T-helper 9 cell (primary cell): ENCODE measurements at regions not wholly inside any gene's neighbourhood (a gene's known extent, or its start where the extent isn't known, plus 50 kb on each side); places are given as distances from the start of the nearest gene placed in this dataset.

Experiments used
- DNase-seq: peaks from one replicate; pipeline ENCODE4 v3.0.0-alpha.2; 2020

DNA sequence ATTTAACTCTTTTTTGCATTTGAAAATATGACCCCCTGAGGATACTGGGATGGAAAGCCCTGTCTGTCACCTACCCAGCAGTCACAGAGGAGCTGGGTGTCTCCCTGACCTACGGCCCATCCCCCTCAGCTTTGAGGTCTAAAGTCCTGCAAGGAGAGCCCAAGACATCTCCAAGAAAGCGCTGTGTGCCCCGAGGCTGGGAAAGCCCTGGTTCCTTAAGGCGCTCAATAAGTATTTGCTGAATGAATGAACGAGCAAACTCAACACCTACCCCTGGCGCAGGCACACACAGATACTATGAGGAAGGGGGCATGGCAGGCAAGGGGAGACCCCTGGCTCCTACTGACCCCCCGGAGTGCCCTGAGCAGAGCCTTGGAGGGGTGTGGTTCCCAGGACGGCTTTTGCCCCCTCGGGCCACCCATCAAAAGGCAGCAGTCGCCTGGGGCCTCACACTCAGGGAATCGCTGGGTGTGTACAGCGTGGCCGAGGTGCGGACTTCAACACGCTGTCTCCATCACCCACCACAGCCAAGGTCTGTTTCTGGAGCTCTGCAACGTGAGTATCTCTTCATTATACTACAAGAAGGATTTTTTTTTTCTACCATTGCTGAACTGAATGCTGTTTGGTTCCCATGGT is 211.6 kb downstream of the ERCC6L2 start:
- DNase-seq: no peak

DNA sequence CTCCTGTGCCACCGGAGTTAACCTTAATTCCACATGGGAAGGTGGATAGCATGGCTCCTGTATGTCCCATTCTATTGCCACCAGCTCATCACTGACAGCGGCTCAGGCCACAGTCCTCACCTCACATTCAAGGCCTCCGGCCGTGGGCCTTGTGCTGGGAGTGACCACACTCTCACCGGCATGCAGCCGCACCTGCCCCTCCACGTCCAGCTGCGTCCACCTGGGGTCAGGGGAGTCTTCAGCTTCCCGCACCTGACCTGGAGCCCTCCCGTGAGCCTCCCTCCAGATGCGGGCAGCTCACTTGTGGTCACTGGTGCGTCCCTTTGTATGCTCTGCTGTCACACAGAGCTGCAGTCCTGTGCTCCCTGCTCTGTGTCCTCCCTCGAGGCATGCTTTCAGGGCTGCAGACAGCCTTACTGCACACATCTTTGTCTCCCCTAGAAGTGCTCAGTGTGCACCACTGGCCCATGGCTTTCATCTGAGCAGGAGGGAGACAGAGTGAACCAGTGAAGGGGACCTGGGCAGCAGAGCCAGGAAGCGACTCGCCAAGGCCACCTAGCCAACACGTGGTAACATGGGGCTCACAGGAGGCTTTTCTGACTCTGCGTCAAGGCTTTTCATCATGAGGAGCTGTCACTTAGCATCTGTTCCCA is 210.1 kb downstream of the ERCC6L2 start:
- DNase-seq: no peak

DNA sequence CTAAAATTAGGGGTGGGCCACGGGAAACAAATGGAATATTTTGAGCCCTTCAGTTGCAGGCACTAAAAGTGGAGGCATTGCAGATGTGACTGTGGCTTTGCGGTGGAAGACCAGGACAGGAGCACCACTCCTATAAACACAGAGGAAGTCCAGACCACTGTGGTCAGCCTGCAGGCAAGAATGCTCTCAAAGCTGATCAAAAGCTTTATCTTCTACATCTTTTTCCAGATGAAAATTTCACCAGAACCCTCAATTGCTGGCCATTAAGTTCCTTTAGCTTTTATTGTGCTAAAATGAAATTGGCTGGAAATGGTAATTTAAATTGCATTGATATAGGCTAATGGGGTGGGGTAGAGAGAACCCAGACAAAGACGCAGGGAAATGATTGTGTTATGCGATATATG is 208.8 kb downstream of the ERCC6L2 start:
- DNase-seq: no peak

DNA sequence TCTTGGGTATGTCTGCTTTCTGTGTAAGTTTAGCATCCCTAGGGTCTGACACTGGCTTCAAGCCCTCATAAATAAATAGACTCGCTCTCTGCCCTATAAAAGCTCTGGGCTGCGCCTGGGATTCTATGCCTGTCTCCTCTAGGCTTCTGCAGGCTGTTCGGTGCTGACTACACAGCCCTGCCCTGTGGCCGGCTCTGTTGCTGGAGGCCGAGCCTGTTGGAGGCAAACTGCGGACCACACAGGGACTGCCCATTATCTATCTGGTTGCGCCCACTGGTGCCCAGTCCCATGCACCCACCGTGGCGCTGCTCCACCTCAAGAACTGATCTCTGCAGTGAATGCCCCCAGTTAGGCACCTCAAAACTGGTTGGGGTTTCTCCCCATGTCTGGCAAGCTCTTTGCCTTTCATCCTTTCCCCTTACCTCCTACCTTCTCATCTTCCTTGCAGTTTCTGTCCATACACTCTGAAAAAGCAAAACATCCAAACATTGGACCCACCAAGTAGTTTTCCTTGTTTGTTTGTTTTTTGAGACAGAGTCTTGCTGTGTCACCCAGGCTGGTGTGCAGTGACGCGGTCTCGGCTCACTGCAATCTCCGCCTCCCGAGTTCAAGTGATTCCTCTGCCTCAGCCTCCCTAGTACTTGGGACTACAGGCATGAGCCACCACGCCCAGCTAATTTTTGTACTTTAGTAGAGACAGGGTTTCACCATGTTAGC is 207.2 kb downstream of the ERCC6L2 start:
- no peak for DNase-seq

DNA sequence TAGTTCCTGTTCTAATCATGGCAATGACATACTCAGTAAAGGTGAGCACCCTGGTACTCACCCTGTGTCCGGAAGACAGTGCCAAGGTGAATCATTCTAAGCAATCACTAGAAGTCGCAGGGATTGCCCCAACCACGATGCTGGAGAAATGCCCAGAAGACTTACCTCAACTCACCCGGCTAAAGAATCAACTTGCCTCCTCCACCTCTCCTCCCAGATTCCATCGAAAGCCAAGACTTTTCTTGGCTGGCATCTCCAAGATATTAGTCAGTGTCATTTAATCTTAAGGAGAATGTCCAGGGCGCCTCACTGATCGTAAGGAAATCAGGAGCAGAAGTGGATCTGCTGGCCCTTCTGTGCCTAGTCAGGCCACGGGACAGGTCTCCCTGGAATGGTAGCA is 204.9 kb downstream of the ERCC6L2 start:
- no peak for DNase-seq

DNA sequence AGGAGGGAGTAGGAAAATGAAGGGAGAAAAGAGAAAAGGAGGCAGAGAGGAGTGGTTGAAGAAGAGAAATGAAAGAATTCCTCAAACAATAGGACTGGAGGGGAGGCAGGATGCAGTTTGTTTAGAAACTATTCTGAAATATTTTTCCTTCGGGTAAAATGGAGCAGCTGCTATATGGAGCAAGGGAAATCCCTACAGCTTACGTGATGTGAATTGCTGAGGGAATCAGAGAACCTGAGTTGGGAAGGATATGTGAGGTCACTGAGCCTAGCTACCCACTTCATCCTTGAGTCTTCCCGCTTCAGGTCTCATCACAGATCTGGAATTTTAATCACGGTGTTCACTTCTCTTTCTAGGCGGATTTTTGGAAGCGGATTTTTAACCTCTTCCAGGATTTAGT is 204.3 kb downstream of the ERCC6L2 start:
- no peak for DNase-seq

DNA sequence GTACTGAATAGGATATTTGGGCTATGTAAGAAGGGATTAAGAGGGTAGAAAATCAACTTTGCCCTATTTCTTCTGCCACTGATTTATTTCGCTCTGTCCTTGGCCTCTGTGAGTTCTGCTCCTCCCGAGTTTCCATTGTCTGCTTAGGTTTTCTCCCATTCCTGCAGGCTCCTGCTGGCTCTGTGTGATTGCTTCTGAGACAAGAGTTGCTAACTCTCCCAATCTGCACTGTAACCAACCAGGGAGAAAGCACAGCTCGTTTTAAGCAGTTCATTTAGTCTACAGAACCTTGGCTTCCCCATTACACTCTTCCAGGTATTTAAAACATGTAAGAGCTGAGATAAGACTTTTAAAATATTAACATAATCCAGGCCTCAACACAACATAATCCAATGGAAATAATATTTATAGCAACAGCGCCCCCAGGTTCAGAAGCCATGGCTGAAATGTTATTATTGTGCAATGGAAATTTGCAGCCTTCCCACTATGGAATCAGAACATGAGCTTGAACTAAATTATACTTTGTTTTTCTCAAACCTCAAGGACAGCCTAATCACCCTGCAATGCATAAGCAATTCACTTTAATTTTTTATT is 203.5 kb downstream of the ERCC6L2 start:
- DNase-seq: no peak

DNA sequence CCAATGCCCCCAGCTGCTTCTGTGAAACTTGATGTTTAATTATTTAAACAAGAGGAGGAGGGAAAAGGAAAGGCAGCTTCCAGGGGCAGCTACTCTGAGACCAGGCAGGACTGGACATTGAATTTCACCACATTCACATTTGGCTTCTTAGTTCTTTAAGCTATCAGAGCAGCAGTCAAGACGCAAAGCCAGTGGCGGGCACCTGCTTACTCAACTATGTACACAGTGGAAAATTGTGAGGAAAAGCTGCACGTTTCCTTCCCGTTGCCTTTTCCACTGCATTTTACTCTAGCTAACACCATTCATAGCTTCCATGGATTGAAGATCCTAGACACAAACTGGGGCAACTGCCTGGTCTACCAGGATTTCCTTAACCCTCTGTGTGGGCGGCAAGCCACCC is 200.3 kb downstream of the ERCC6L2 start:
- DNase-seq: no peak

DNA sequence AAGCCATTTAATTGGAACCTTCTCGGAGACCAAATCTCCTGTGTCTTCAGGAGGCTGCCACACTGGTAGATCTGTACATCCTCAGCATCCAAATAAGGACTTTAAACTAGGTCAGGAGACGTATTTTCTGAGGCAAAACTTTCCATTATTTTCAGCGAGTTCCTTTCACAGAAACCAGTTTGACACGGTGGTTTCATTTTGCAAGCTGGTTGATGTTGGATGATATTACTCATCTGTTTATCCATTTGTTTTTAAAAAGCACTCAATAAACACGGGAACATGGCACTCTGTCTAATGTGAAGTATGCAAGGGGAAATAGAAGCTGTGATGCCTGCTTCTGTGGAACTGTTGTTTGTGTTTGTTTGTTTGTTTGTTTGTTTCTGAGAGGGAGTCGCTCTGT is 199.6 kb downstream of the ERCC6L2 start:
- DNase-seq: no peak

DNA sequence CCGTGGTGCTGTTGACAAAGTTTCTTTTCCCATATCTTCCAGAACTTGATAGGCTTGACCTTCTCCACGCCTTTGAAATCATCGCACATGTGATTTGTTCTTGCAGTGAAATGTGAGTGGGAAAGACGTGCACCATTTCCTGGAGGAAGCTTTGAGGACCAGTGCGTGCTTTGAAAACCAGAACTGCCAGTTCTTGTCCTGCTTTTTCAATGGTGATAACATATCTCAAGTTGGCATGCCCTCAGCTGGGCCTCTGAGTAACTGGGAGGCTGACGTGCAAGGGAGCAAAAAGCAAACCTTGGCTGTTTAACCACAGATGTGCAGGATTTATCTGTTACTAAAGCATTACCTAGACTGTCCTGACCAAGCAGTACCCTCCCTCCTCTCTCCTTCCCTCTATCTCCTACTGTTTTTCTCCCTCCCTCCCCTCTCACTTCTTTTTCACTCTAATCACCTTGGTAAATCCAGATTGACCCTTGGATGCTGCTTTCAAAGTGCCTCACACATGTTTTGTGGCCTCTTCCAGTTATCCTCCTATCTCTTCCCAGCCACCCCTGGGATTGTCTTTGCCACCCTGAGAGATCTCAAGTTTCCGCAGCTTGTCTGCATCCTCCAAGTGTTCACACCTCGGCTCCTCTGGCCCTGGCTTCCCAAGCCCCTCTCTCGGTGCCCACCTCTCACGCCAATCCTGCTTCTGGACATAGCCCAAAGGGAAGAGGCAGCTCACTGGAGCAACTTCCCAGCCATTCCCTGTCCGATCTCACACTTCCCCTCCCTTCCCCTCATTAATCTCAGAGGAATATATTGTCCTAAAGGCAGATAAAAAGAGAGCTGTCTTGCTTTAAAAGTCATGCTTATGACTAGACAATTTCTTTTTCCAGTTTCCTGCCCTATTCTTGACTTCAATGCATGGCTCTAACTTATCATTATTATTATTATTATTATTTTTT is 198.3 kb downstream of the ERCC6L2 start:
- DNase-seq: no peak

DNA sequence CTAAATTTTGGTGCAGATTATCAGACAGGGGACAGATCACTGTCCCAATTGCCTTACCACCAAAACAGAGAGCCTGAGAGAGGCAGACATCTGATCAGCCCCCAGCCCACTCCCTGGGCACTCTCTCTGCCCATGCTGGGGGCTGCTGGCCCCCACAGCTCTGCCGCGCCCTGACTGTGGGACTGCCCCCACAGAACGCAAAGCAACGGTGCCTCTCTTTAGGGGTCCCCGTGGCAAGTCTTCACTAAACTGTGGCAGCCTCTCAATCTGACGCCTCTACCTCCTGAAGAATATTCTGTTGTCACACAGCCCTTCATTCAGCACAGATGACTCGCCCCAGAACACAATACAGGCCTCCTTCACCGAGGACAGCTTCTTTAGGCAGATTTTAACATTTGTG is 197.4 kb downstream of the ERCC6L2 start:
- no peak for DNase-seq

DNA sequence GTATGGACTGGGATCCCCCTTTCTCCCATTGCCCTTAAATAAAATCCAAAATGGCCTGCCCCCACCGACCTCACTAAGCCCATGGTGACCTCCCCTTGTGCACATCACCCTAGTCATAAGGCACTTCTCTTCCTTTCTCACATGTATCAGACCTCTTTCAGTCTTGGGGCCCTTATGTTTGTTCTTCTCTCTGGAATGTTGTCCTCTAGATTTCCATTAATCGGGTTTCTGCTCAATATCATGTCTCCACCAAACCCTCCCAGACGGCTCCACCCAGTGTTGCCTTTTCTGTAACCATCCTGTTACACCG is 196.3 kb downstream of the ERCC6L2 start:
- DNase-seq: no peak

DNA sequence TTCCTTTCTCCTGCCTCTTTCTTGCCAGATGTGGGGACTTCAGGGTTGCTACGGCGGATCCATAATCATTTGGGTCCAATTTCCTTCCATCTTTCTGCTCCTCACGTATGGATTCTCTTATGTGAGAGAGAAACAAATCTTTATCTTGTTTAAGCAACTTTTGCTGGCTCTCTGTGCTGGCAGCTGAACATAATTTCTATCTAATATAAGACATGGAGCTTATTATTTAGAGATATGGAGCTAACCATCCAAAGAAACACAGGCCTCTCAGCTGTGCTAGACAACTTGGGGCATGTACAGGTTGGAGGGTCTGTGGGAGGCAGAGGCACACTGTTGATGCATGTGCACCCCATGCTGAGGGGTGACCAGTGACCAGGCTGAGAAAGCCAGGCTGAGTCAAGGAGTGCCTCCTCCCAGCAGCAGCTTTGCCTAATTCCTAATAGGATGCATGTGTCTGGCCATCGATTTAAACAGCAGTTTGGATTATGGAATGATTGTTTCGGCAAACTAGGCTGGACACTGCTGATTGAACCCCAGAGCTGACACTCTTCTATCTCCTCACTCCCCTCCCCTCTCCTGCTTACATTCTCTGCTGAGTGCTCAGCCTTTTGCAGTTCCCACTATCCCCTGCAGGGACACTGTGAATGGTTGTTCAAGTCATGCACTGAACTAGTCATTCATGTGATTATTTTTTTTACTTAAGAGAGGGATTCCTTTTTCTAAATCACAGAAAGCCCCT is 195.8 kb downstream of the ERCC6L2 start:
- no peak for DNase-seq

DNA sequence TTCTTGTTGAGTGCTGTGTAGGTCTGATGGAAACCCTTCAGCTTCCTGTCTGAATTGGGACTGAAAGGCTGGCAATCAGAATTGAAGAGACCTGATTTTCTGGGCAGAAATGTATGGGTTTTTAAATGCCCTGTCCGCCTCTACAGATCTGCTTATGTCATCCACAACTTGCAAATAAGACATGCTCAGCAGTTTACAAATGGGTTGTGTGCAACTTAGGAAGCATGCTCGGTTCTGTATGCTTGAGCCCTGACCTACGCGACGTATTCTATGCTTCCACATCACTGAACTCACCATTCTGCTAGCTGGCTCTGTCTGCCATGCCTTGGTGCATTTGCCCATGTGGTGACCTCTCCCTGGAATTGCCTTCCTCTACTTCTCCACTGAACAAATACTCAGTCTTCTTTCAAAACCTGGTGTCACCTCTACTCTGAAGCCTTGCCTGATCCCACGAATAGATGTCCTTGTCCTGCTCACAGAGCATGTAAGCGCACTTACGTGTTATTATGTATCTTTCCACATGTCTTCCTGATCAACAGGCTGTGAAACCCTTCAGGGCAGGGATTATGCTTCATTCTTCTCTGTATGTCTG is 194.2 kb downstream of the ERCC6L2 start:
- DNase-seq: no peak

DNA sequence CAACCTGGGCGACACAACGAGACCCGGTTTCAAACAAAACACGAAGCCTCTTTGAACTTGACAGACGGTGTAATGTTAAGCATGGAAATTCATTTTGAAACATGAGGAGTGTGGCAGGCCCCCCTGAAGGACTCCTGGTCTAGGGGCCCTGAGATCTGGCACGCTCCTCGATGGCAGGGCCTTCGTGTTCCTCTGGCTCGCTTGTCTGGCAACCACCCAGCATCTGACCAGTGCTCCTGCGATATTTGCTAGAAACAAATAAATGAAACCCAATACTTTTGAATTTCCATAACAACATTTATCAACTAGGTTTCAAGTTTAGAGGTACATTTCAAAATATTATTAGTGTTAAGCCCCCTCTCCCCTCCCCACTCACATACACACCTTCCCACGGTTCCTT is 193.0 kb downstream of the ERCC6L2 start:
- DNase-seq: no peak

DNA sequence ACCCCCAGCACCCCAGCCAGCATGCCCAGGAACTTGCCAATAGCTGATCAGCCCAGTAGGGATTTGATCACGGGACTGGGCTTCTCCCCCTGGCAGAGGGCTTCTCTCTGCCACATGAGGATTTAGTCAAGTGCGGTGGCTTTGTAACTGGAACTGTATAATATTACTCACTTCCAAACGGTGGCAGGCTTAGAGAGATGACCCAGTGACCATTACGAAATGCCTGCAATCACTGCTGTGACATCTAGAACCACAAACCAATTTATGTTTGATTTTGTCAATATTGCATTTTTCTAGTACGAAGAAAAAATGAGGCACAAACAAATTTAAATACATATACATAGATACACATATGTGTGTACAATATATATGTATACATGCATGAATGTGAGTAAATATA is 192.1 kb downstream of the ERCC6L2 start:
- no peak for DNase-seq

DNA sequence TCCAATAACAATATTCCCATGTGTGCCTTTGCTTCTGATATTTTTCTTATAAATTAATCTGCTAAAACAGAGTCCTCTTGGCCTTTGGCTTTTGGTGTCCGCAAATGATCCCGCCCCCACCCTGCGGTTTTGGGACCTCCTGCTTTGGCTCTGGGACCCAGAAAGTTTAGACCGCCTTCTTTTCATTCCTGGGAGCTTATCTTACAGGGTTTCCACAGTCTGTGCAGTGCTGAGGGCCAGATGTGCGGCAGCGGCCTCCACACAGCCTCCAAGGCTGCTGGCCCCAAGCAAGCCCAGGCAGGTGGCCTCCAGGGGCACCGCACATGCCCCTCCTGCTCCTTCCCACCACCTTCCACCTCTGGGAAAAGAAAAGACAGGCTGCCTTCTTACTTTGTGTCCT is 191.5 kb downstream of the ERCC6L2 start:
- no peak for DNase-seq

DNA sequence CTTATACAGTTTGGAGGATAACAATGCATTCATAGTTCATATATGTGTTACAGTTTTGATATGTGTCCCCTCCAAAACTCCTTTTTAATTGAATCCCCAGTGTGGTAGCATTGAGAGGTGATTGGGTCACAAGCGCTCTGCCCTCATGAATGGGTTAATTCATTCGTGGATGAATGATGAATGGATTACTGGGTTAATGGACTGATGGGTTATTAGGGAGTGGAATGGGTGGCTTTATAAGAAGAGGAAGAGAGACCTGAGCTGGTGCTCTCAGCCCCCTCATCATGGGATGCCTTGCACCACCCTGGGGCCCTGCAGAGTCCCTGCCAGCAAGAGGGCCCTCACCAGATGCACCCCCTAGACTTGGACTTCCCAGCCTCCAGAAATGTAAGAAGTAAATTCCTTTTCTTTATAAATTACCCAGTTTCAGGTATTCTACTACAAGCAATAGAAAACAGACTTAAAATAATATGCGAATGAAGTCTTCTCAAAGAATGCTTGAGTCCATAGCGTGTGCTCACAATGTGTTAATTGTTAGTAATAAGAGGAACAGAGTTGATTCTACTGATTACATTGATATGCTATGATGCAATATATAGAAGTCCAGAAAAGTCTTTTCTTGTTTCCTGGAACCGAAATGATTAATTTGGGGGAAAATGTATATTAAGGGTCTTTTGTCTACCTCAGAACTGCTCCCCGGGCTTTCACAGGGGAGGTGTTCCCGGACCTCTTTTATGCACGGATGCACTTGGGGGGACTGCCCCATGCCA is 190.2 kb downstream of the ERCC6L2 start:
- no peak for DNase-seq

DNA sequence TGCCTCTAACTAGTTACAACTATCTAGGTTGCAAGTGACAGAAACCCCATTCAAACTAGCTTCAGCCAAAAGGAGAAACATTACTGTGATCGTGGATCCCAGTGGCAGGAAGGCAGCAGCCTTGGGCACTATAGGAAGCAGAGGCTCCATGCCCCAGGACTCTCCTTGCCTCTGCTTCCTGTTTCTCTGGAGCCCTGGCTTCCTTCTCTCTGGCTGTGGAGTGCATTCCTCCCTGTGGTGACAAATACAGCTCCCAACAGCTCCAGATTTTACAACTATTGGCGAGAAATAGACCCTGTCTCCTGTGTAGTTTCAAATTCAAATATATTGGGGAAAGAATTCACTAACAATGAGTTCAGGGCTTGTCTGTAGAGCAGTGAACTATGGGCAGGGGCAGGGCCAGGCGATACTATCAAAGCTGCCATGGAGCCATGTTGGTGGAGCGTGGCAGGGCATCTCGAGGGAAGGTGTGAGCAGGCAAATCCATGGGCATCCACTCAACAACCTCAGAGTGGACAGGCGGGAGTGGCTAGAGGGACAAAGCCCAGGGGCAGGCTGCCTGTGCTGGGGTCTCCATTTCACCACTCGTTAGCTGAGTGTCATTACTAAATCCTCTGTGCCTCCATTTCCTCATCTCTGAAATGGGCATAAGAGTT is 189.5 kb downstream of the ERCC6L2 start:
- DNase-seq: no peak

DNA sequence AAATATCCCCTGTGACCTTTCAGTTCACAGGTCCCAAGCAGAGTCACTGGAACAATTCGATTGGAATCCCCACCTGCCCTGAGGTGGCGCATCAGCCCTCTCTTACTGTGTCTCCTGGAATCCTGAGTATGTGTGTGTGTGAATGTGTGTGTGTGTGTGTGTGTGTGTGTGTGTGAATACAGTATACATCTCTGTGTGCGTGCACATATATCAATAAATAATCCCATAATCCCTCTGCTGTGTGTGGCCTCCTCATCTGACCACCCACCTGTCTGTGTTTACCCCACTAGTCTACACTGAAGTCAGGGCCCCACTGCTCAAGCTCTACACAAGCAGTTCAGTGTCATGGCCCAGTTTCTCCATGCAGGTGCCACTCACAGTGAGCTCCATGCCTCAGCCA is 187.4 kb downstream of the ERCC6L2 start:
- no peak for DNase-seq
